ENCODE measurements at regions not wholly inside any gene's neighbourhood (a gene's known extent, or its start where the extent isn't known, plus 50 kb on each side); places are given as distances from the start of the nearest gene placed in this dataset.

DNA sequence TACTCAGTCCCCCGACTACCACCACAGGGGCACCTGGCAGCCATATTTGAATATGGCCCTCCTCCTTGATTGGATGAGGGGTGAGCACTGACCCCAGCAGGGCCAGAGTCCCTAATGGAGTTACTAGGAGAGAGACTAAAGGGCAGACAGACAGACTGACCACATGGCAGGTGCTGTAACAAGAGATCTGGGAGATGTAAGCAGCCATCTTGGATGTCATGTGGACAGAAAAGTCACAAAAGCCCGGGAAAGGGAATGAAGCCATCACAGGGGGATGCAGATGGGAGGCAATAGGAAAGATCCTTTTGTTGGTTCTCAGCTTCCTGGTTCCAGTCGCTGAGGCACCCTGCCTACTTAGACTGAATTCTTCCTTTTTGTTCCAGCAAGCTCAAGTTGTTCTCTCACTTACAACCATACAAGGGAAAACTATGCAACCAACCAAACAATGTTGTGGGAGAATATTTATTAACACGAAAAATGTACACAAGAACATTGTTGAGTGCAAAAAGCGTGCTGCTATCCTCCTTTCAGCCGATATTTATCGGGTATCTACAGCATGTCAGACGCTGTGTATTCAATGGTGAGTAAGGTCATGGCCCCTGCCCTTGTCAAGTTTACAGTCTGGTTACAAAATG is 511.6 kb upstream of the PROK2 start:
- Histone ChIP-seq H3K9ac (ENCODE audit: low read depth, low read length) (no peak overlapping the region), H3K9me3 (ENCODE audit: control insufficient read depth, insufficient read depth, low read length) (no peaks in the 10 kb centered on the region), H3K4me1 (ENCODE audit: insufficient read depth, low read length) (no peaks in the 10 kb centered on the region), H3K36me3 (ENCODE audit: insufficient read depth, low read length) (no peaks in the 10 kb centered on the region)

GRCh38 chr3:72295962-72296450 is 511.1 kb upstream of the PROK2 start:
- H3K36me3 ChIP-seq (ENCODE audit: insufficient read depth, low read length): no peaks in the 10 kb centered on the region

DNA sequence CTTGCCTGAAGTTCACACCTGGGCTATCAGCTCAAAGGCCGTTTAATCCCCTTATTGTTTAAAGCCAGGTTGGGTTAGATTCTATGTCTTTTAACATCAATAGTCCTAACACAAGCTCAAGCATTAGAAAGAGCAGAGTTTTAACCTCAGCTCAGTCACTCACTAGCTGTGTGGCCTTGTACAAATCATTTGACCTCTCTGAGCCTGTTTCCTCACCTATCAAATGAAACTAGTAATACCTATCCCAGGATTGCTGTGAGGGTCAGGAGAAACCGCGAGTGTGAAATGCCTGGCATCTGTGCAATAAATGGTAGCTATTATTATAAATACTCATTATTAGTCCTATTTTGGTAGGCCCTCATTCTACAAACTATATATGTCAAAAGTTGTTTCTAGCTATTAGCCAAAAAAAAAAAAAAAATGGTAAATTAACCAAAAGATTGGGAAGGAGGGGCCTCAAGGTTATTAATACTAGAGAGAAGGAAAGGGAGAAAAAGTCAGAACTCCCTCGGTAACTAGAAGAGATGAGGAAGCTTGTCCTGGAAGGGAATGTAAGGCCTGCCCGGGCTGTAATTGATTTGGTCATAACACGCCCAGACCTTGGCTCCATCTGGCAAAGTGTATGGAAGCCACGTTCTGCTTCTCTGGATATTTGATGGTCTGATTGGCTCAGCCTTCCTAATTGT is 510.5 kb upstream of the PROK2 start:
- no peaks in the 10 kb centered on the region for H3K4me1 ChIP-seq (ENCODE audit: insufficient read depth, low read length)
- no peaks in the 10 kb centered on the region for H3K36me3 ChIP-seq (ENCODE audit: insufficient read depth, low read length)
- no peaks in the 10 kb centered on the region for H3K9me3 ChIP-seq (ENCODE audit: control insufficient read depth, insufficient read depth, low read length)
- H3K9ac ChIP-seq (ENCODE audit: low read depth, low read length): no peak overlapping the region

More at GRCh38 chr3:72295962-72296450, 511.1 kb upstream of the PROK2 start:
- no peaks in the 10 kb centered on the region for H3K9me3 ChIP-seq (ENCODE audit: control insufficient read depth, insufficient read depth, low read length)
- H3K9ac ChIP-seq (ENCODE audit: low read depth, low read length): no peak overlapping the region
- H3K4me1 ChIP-seq (ENCODE audit: insufficient read depth, low read length): no peaks in the 10 kb centered on the region

- no peaks in the 10 kb centered on the region for H3K36me3 ChIP-seq (ENCODE audit: insufficient read depth, low read length)
- H3K4me1 ChIP-seq (ENCODE audit: insufficient read depth, low read length): peaks cover 9% of the 10 kb centered on the region; the same call in 1 of the 2 replicates
- H3K9me3 ChIP-seq (ENCODE audit: control insufficient read depth, insufficient read depth, low read length): no peaks in the 10 kb centered on the region
- no peak overlapping the region for H3K9ac ChIP-seq (ENCODE audit: low read depth, low read length)
Measured at GRCh38 chr3:72290859-72291638, 506.1 kb upstream of the PROK2 start.

- H3K4me1 ChIP-seq (ENCODE audit: insufficient read depth, low read length): peaks cover 9% of the 10 kb centered on the region; the same call in 1 of the 2 replicates
- H3K36me3 ChIP-seq (ENCODE audit: insufficient read depth, low read length): no peaks in the 10 kb centered on the region
- no peak overlapping the region for H3K9ac ChIP-seq (ENCODE audit: low read depth, low read length)
- H3K9me3 ChIP-seq (ENCODE audit: control insufficient read depth, insufficient read depth, low read length): no peaks in the 10 kb centered on the region
Measured at GRCh38 chr3:72289692-72290071, 504.7 kb upstream of the PROK2 start.

GRCh38 chr3:72288955-72289691 is 504.2 kb upstream of the PROK2 start:
- H3K9ac ChIP-seq (ENCODE audit: low read depth, low read length): no peak overlapping the region

GRCh38 chr3:72287956-72288355 is 503.0 kb upstream of the PROK2 start:
- Histone ChIP-seq H3K36me3 (ENCODE audit: insufficient read depth, low read length) (no peaks in the 10 kb centered on the region), H3K9me3 (ENCODE audit: control insufficient read depth, insufficient read depth, low read length) (0 out of 2 replicates have a peak, but pooled peaks cover 1% of the 10 kb centered on the region), H3K4me1 (ENCODE audit: insufficient read depth, low read length) (peaks cover 9% of the 10 kb centered on the region; the same call in 1 of the 2 replicates), H3K9ac (ENCODE audit: low read depth, low read length) (no peak overlapping the region)

More at GRCh38 chr3:72288955-72289691, 504.2 kb upstream of the PROK2 start:
- Histone ChIP-seq H3K4me1 (ENCODE audit: insufficient read depth, low read length) (peaks cover 9% of the 10 kb centered on the region; the same call in 1 of the 2 replicates), H3K36me3 (ENCODE audit: insufficient read depth, low read length) (no peaks in the 10 kb centered on the region), H3K9me3 (ENCODE audit: control insufficient read depth, insufficient read depth, low read length) (no peaks in the 10 kb centered on the region)

GRCh38 chr3:72285502-72285901 is 500.6 kb upstream of the PROK2 start:
- H3K36me3 ChIP-seq (ENCODE audit: insufficient read depth, low read length): no peaks in the 10 kb centered on the region
- H3K9me3 ChIP-seq (ENCODE audit: control insufficient read depth, insufficient read depth, low read length): 0 out of 2 replicates have a peak, but pooled peaks cover 4% of the 10 kb centered on the region
- no peak overlapping the region for H3K9ac ChIP-seq (ENCODE audit: low read depth, low read length)
- H3K4me1 ChIP-seq (ENCODE audit: insufficient read depth, low read length): peaks cover 9% of the 10 kb centered on the region; the same call in 1 of the 2 replicates

- Histone ChIP-seq H3K9me3 (ENCODE audit: control insufficient read depth, insufficient read depth, low read length) (0 out of 2 replicates have a peak, but pooled peaks cover 4% of the 10 kb centered on the region), H3K36me3 (ENCODE audit: insufficient read depth, low read length) (no peaks in the 10 kb centered on the region), H3K9ac (ENCODE audit: low read depth, low read length) (no peak overlapping the region), H3K4me1 (ENCODE audit: insufficient read depth, low read length) (peaks cover 9% of the 10 kb centered on the region; the same call in 1 of the 2 replicates)
Measured at GRCh38 chr3:72284471-72284870, 499.5 kb upstream of the PROK2 start.

DNA sequence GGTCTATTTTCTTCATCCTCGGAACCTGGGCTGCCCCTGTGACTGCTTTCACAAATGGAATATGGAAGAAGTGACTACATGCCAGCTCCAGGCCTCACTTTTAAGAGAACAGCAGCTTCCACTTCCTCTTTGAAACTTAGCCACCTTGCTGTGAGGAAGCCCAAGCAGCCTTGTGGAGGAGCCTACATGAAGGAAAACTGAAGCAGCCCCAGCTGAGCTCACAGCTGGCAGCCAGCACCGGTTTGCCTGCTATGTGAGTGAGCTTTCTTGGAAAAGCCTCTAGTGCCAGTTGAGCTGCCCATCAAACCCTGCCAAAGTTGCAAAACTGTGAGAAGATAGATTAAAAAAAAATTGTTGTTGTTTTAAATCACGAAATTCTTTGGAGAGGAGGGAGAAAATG is 498.0 kb upstream of the PROK2 start:
- Histone ChIP-seq H3K9me3 (ENCODE audit: control insufficient read depth, insufficient read depth, low read length) (0 out of 2 replicates have a peak, but pooled peaks cover 4% of the 10 kb centered on the region), H3K9ac (ENCODE audit: low read depth, low read length) (no peak overlapping the region), H3K4me1 (ENCODE audit: insufficient read depth, low read length) (no peaks in the 10 kb centered on the region; the same call in 1 of the 2 replicates), H3K36me3 (ENCODE audit: insufficient read depth, low read length) (no peaks in the 10 kb centered on the region)

DNA sequence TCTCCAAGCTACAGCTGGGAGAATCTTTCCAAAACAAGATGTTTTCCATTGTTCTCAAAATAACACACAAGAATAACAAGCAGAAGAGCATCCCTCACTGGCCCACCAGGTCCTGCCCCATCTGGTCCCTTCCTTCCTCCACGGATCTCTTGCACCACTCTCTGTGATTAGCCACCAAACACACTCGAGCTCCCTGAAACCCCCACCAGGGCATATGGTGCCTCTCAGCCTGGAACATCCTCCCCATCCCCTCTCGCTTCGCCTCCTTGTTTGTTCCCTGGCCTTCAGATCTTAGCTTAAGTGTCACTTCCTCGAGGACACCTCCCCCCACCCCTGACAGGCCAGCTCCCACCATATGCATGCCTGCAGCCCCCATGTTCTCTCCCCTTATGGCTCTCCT is 496.6 kb upstream of the PROK2 start:
- H3K4me1 ChIP-seq (ENCODE audit: insufficient read depth, low read length): no peaks in the 10 kb centered on the region; the same call in 1 of the 2 replicates
- no peaks in the 10 kb centered on the region for H3K36me3 ChIP-seq (ENCODE audit: insufficient read depth, low read length)
- H3K9me3 ChIP-seq (ENCODE audit: control insufficient read depth, insufficient read depth, low read length): 0 out of 2 replicates have a peak, but pooled peaks cover 4% of the 10 kb centered on the region
- H3K9ac ChIP-seq (ENCODE audit: low read depth, low read length): no peak overlapping the region

- Histone ChIP-seq H3K9me3 (ENCODE audit: control insufficient read depth, insufficient read depth, low read length) (0 out of 2 replicates have a peak, but pooled peaks cover 4% of the 10 kb centered on the region), H3K36me3 (ENCODE audit: insufficient read depth, low read length) (no peaks in the 10 kb centered on the region), H3K9ac (ENCODE audit: low read depth, low read length) (no peak overlapping the region), H3K4me1 (ENCODE audit: insufficient read depth, low read length) (no peaks in the 10 kb centered on the region; the same call in 1 of the 2 replicates)
Measured at GRCh38 chr3:72280876-72281275, 495.9 kb upstream of the PROK2 start.

- Histone ChIP-seq H3K36me3 (ENCODE audit: insufficient read depth, low read length) (no peaks in the 10 kb centered on the region), H3K9ac (ENCODE audit: low read depth, low read length) (no peak overlapping the region), H3K9me3 (ENCODE audit: control insufficient read depth, insufficient read depth, low read length) (0 out of 2 replicates have a peak, but pooled peaks cover 4% of the 10 kb centered on the region), H3K4me1 (ENCODE audit: insufficient read depth, low read length) (peaks cover under 1% of the 10 kb centered on the region; the same call in 1 of the 2 replicates)
Measured at GRCh38 chr3:72279631-72280041, 494.7 kb upstream of the PROK2 start.
